Uterus (tissue), 2 donors: ENCODE measurements at regions not wholly inside any gene's neighbourhood (a gene's known extent, or its start where the extent isn't known, plus 50 kb on each side); places are given as distances from the start of the nearest gene placed in this dataset.

Source experiments
- CTCF ChIP-seq, 4 experiments: fragments of 200-600 bp in 2 of 4; fragments of 450-650 bp in 2 of 4; sonication (generic) in 2 of 4; IDR thresholded peaks; one replicate each; pipeline ENCODE4 v1.5.1; 2016 to 2019; ENCODE audit warnings: antibody characterized with exemption in 4 of 4, mild to moderate bottlenecking in 2 of 4, moderate library complexity in 1 of 4
- POLR2A ChIP-seq, 2 donors: fragments of 450-650 bp; IDR thresholded peaks; one replicate each; pipeline ENCODE4 v1.6.1; 2016; ENCODE audit warnings: antibody characterized with exemption in 2 of 2, mild to moderate bottlenecking in 1 of 2, moderate library complexity in 1 of 2

DNA sequence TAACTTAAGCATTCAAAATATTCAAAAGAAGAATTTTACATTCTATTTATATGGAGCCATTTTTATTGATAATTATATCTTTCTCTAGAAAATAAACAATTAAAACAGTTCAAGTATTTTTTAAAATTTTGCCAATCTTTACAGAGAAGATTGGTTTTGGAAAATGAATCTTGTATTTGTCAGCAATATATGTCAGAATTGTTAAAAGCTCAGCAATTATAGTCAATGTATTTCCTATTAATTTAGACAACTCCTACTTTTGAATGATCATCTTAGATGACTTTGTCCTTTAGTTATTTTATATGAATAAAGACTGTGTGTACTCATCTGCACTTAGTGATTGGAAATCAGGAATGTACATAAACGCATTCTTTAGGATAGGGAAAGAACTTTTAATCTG, 223.9 kb upstream of the MAD2L1 start:
- no peak for TF ChIP-seq CTCF (IDR thresholded peaks at IDR 0.05)
- no peak for TF ChIP-seq POLR2A (IDR thresholded peaks at IDR 0.05)
